K562 (cell line): ENCODE measurements at regions not wholly inside any gene's neighbourhood (a gene's known extent, or its start where the extent isn't known, plus 50 kb on each side); places are given as distances from the start of the nearest gene placed in this dataset.

ENCODE experiments used
- ATAC-seq: fragments of 200-7000 bp; cut with Tn5 transposase; 3 replicates; pipeline ENCODE4 v1.9.1; 2020; ENCODE audit warnings: moderate library complexity
- BruUV-seq: library from RNA; stranded (reverse); fragments of 400-500 nt; replicated peaks from 2 replicates; lab custom pipeline; 2021; lab: Mats Ljungman, UMichigan
- CTCF ChIA-PET: fragments of 300-600 bp; formaldehyde crosslinking; extraction: SDS; loops from one replicate; lab custom pipeline; 2021; ENCODE audit warnings: low intra/inter-chr PET ratio; lab: Yijun Ruan, JAX
- POLR2A ChIA-PET: fragments of 300-600, 350-650 bp; sonication (Branson Sonifier 250); formaldehyde crosslinking; extraction: SDS; loops from one replicate; lab custom pipeline; 2021; ENCODE audit warnings: antibody characterized with exemption, inconsistent platforms; lab: Yijun Ruan, JAX
- DNase-seq, 4 experiments: peaks; one replicate each; pipeline versions ENCODE4 v3.0.0 to v3.0.0-alpha.2; 2011 to 2018; ENCODE audit warnings: low spot score in 3 of 4, mixed read lengths in 3 of 4; ENCODE audit errors: extremely low read depth in 1 of 4
- FAIRE-seq: peaks from 2 replicates; lab custom pipeline; 2011; peaks lifted over from hg19 to GRCh38; lab: Jason Lieb, UNC
- H2AFZ ChIP-seq: 2 replicates; pipeline ENCODE4 v1.6.0; 2011; ENCODE audit warnings: low read depth, low read length, control low read depth, inconsistent platforms
- H3K27ac ChIP-seq: fragments of 200-600 bp; 3 replicates; pipeline ENCODE4 v1.8.0; 2011; ENCODE audit warnings: low read depth, mild to moderate bottlenecking, control low read depth, inconsistent platforms, low read length, moderate library complexity, mixed read lengths; ENCODE audit errors: extremely low read depth
- H3K27me3 ChIP-seq, 2 experiments: fragments of 300-600 bp in 1 of 2; 2 replicates in 1 of 2; 3 replicates in 1 of 2; pipeline versions ENCODE4 v1.6.0 to v1.8.0; 2011; ENCODE audit warnings: inconsistent platforms in 2 of 2, low read length in 2 of 2, mild to moderate bottlenecking in 1 of 2, mixed read lengths in 1 of 2, moderate library complexity in 1 of 2; ENCODE audit not compliant: control insufficient read depth in 2 of 2, insufficient read depth in 2 of 2
- H3K36me3 ChIP-seq: fragments of 300-600 bp; 3 replicates; pipeline ENCODE4 v1.8.0; 2011; ENCODE audit warnings: mild to moderate bottlenecking, low read length, inconsistent platforms; ENCODE audit not compliant: control insufficient read depth, insufficient read depth
- H3K4me1 ChIP-seq, 2 experiments: fragments of 200-600 bp in 1 of 2; replicated peaks in 1 of 2; 2 replicates in 1 of 2; 3 replicates in 1 of 2; pipeline versions ENCODE4 v1.5.1 to v1.8.0; 2011; ENCODE audit warnings: inconsistent platforms in 2 of 2, low read length in 2 of 2, mild to moderate bottlenecking in 1 of 2, mixed read lengths in 1 of 2, moderate library complexity in 1 of 2; ENCODE audit not compliant: control insufficient read depth in 2 of 2, insufficient read depth in 2 of 2
- H3K4me2 ChIP-seq: 2 replicates; pipeline ENCODE4 v1.6.1; 2011; ENCODE audit warnings: low read length, control low read depth, inconsistent platforms, mixed read lengths; ENCODE audit not compliant: insufficient read depth
- H3K4me3 ChIP-seq: fragments of 200-600 bp; sonication (generic), shearing (Covaris generic); 2 replicates; pipeline ENCODE4 v1.5.1; 2016; ENCODE audit warnings: control low read depth, inconsistent platforms
- H3K79me2 ChIP-seq: fragments of 200-600 bp; 3 replicates; pipeline ENCODE4 v1.8.0; 2011; ENCODE audit warnings: low read length, inconsistent platforms; ENCODE audit not compliant: control insufficient read depth, insufficient read depth
- H3K9ac ChIP-seq, 2 experiments: 2 replicates each; pipeline versions ENCODE4 v1.6.0 to v1.6.1; 2011; ENCODE audit warnings: low read depth in 2 of 2, low read length in 2 of 2, control low read depth in 1 of 2, inconsistent platforms in 1 of 2, mild to moderate bottlenecking in 1 of 2, mixed read lengths in 1 of 2; ENCODE audit not compliant: insufficient read depth in 1 of 2
- H3K9me1 ChIP-seq: one replicate; pipeline ENCODE4 v1.6.0; 2011; ENCODE audit warnings: inconsistent platforms, mild to moderate bottlenecking, low read length, moderate library complexity; ENCODE audit not compliant: control insufficient read depth, insufficient read depth
- H3K9me3 ChIP-seq: replicated peaks from 2 replicates; pipeline ENCODE4 v1.5.1; 2011; ENCODE audit warnings: low read depth, low read length, inconsistent platforms; ENCODE audit not compliant: control insufficient read depth, insufficient read depth
- H4K20me1 ChIP-seq: replicated peaks from 2 replicates; pipeline ENCODE4 v1.6.1; 2011; ENCODE audit warnings: low read length, inconsistent platforms, mixed read lengths; ENCODE audit not compliant: control insufficient read depth, insufficient read depth
- ARHGAP35 ChIP-seq: fragments of 450-650 bp; IDR thresholded peaks from 2 replicates; pipeline ENCODE4 v1.6.1; 2018; ENCODE audit not compliant: partially characterized antibody
- CBFA2T3 ChIP-seq: fragments of 450-650 bp; IDR thresholded peaks from 2 replicates; pipeline ENCODE4 v1.6.1; 2017
- ELF1 ChIP-seq: fragments of 200-800 bp; sonication (Bioruptor generic); IDR thresholded peaks from 2 replicates; pipeline ENCODE4 v1.6.1; 2016; ENCODE audit warnings: missing genetic modification characterization, missing compliant biosample characterization
- LARP7 ChIP-seq: fragments of 450-650 bp; IDR thresholded peaks from 2 replicates; pipeline ENCODE4 v1.6.1; 2016
- LEF1 ChIP-seq: fragments of 450-650 bp; IDR thresholded peaks from 2 replicates; pipeline ENCODE4 v1.6.1; 2016; ENCODE audit warnings: mild to moderate bottlenecking
- RBBP5 ChIP-seq: fragments of 200-600 bp; sonication (generic); IDR thresholded peaks from 2 replicates; pipeline ENCODE4 v1.6.1; 2012; ENCODE audit warnings: borderline replicate concordance, mild to moderate bottlenecking, low read length, control low read depth, inconsistent platforms; ENCODE audit not compliant: insufficient read depth, poor library complexity, severe bottlenecking
- ZBTB8A ChIP-seq: fragments of 450-650 bp; IDR thresholded peaks from 2 replicates; pipeline ENCODE4 v1.6.1; 2018; ENCODE audit warnings: mild to moderate bottlenecking, moderate library complexity; ENCODE audit not compliant: partially characterized antibody
- ZNF354B ChIP-seq: fragments of 250-450 bp; sonication (Bioruptor Pico); IDR thresholded peaks from 2 replicates; pipeline ENCODE4 v1.4.0; 2020
- WGBS: fragments of 100-300 bp; shearing (Covaris generic); methylation state at CpG from one replicate; pipeline ENCODE4 v1.1.6; 2016; ENCODE audit warnings: low coverage, mixed read lengths; ENCODE audit not compliant: insufficient coverage; ENCODE audit errors: missing lambda C conversion rate; 5-methylcytosine and 5-hydroxymethylcytosine counted together
- in situ Hi-C: fragments of 300-500 bp; cut with MboI; formaldehyde crosslinking; loops from 4 replicates; pipeline ENCODE4 v1.15.0; 2018; ENCODE audit warnings: inconsistent platforms, mixed read lengths
- intact Hi-C: fragments of 100-400 bp; cut with micrococcal nuclease; formaldehyde crosslinking; loops from 2 replicates; pipeline ENCODE4 v1.14.2; 2022
- TF ChIP-seq, protein P1 (sequence below): fragments of 250-450 bp; sonication (Bioruptor Pico); IDR thresholded peaks from 2 replicates; pipeline ENCODE4 v1.8.0; 2021; ENCODE audit warnings: moderate library complexity, mild to moderate bottlenecking, inconsistent platforms
- TF ChIP-seq, protein P2 (sequence below), 3 experiments: fragments of 200-800 bp in 1 of 3; sonication (Bioruptor generic) in 1 of 3; sonication (generic) in 1 of 3; formaldehyde crosslinking in 1 of 3; IDR thresholded peaks; 2 replicates each; pipeline versions ENCODE4 v1.6.1 to v1.8.0; 2016 to 2022; ENCODE audit warnings: mild to moderate bottlenecking in 2 of 3, missing compliant biosample characterization in 2 of 3, missing genetic modification characterization in 2 of 3, missing genetic modification reagents in 1 of 3

DNA sequence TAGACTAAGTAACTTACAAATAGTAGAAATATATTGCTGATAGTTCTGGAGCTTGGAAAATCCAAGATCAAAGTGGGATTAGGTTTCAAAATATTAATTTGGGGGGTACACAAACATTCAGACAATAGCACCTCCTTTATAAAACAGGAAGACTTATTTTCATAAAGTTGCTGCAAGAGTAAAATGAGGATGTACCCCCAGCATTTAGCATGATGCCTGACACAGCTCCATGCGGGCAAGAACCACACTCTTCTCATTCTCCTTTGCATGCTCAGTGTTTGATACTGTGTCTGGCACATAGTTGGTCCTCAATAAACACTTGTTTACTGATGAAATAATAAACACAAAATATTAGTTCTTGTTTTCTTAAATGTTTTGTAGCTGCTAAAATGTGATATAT is 332.9 kb downstream of the TFAP2A start:
- Histone ChIP-seq H3K9ac (no peak overlapping the region), H3K4me1 (no peaks in the 10 kb centered on the region), H3K27ac (no peak overlapping the region), H3K27me3 (peaks cover 2 to 5% of the 10 kb centered on the region in 2 experiments; a peak in 2 of 5 replicates), H3K36me3 (no peaks in the 10 kb centered on the region), H2AFZ (no peak overlapping the region), H3K79me2 (no peaks in the 10 kb centered on the region), H3K4me3 (no peak overlapping the region), H3K4me2 (no peak overlapping the region), H3K9me3 (no peaks in the 10 kb centered on the region), H3K9me1 (no peaks in the 10 kb centered on the region), H4K20me1 (no peaks in the 10 kb centered on the region)
- TF ChIP-seq ARHGAP35 (no peak), RBBP5 (no peak), LARP7 (no peak), ZNF354B (CRISPR knock-in tag) (no peak), LEF1 (no peak), ZBTB8A (no peak), ELF1 (tag) (no peak), CBFA2T3 (no peak)
- TF ChIP-seq, protein P1, sequence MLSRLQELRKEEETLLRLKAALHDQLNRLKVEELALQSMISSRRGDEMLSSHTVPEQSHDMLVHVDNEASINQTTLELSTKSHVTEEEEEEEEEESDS (CRISPR knock-in tag), result no peak
- TF ChIP-seq, protein P2, sequence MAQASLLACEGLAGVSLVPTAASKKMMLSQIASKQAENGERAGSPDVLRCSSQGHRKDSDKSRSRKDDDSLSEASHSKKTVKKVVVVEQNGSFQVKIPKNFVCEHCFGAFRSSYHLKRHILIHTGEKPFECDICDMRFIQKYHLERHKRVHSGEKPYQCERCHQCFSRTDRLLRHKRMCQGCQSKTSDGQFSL (CRISPR knock-in tag; IDR thresholded peaks at IDR 0.05), result no peak
- TF ChIP-seq, protein P2 (tag; IDR thresholded peaks at IDR 0.05), result no peak
- intact Hi-C loops, result no loop called here
- no peak for FAIRE-seq
- DNase-seq, result no peak
- BruUV-seq, result no TSS peak
- ChIA-PET POLR2A (interaction anchor here (0.6 to 1.8 kb wide), 3 partner anchors 10 to 734 kb away, joined by 4 to 6 read pairs (median 4); no protein-coding TSS in a partner anchor), CTCF (no interaction called here)
- 0% methylated on average over 1 of the region's 1 CpG for WGBS
- ATAC-seq, result no peak
- in situ Hi-C loops, result no loop called here
